ENCODE measurements at regions not wholly inside any gene's neighbourhood (a gene's known extent, or its start where the extent isn't known, plus 50 kb on each side); places are given as distances from the start of the nearest gene placed in this dataset.

DNA sequence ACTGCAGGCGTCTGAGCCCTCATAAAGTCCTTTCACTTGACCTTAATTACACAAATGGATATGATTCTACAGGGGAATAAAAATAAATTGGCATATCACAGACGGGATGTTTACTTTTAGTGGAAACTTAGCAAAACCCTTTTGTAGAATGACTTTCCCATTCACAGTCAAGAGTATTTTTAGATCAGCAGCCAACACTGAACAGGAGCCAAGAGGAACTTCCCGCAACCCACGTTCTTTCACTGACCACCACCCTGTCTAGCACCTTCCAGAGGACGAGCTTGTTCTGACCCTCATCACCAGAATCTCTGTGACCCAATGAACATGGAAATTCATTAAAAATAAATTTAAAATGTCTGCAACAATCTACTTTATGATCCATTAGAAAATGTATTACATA, 119.0 kb upstream of the SNTG2 start:
- DNase-seq (ENCODE audit: low read depth in 2 of 2): no peak
- no peak overlapping the region for H3K4me3 ChIP-seq (replicated peaks in 1 of 2; ENCODE audit: low read depth in 2 of 2, low read length in 2 of 2)
- TF ChIP-seq, protein P1, sequence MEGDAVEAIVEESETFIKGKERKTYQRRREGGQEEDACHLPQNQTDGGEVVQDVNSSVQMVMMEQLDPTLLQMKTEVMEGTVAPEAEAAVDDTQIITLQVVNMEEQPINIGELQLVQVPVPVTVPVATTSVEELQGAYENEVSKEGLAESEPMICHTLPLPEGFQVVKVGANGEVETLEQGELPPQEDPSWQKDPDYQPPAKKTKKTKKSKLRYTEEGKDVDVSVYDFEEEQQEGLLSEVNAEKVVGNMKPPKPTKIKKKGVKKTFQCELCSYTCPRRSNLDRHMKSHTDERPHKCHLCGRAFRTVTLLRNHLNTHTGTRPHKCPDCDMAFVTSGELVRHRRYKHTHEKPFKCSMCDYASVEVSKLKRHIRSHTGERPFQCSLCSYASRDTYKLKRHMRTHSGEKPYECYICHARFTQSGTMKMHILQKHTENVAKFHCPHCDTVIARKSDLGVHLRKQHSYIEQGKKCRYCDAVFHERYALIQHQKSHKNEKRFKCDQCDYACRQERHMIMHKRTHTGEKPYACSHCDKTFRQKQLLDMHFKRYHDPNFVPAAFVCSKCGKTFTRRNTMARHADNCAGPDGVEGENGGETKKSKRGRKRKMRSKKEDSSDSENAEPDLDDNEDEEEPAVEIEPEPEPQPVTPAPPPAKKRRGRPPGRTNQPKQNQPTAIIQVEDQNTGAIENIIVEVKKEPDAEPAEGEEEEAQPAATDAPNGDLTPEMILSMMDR (IDR thresholded peaks at IDR 0.05; ENCODE audit: low read depth, low read length): no peak

DNA sequence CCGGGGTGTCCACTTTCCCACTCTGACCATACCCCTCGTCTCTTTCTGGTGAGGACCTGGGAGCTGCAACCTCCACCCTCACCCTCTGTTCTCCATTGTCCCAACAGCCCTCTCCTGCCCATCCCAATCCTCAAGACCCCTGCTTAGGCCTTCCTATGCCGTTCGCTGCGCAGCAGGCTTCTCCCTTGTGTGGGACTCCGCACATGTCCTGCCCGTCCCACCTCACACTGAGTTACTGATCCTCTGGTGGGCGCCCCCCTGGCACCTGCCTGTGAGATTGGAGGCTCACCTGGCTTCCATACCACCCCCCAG, 119.5 kb upstream of the SNTG2 start:
- no peak overlapping the region for H3K4me3 ChIP-seq (replicated peaks in 1 of 2; ENCODE audit: low read depth in 2 of 2, low read length in 2 of 2)
- DNase-seq (ENCODE audit: low read depth in 2 of 2): no peak
- TF ChIP-seq, protein P1 (IDR thresholded peaks at IDR 0.05; ENCODE audit: low read depth, low read length): no peak

DNA sequence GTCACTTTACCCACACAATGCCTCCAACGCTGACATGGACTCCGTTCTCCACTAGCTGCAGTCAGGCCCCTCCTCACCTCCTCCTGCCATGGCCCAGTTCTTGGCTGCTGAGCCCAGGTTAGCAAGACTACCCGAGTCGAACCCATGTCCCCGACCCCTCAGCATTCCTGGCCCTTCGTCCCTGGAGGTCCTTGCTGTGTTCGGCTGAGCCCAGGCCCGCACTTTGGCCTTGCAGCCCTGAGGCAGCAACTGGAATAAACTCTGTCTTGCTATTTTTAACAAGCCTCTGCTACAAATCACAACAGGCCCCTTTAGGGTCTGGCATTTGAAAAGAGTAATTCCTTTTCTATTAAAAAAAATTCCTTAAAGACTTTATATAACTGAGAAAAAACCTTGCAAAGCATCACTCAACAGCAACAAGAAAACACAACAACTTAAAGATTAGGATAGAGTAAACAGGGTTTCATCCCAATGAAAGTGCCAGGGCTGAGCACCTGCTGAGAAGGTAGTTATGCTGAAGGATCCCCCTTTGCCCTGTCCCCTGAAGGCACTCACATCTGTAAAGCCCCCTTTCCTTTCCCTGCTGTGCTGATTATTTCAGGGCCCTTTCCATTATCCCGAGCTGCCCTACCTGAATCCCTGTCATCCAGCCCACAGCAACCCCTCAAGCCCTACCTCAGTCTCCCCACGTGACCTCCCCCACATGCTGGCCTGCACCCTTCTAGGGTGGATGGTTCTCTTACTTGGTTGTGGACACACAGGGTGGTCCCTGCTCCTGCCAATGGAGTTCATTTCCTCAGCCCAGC, 120.0 kb upstream of the SNTG2 start:
- DNase-seq (ENCODE audit: low read depth in 2 of 2): no peak
- TF ChIP-seq, protein P1 (IDR thresholded peaks at IDR 0.05; ENCODE audit: low read depth, low read length): no peak
- no peak overlapping the region for H3K4me3 ChIP-seq (replicated peaks in 1 of 2; ENCODE audit: low read depth in 2 of 2, low read length in 2 of 2)

DNA sequence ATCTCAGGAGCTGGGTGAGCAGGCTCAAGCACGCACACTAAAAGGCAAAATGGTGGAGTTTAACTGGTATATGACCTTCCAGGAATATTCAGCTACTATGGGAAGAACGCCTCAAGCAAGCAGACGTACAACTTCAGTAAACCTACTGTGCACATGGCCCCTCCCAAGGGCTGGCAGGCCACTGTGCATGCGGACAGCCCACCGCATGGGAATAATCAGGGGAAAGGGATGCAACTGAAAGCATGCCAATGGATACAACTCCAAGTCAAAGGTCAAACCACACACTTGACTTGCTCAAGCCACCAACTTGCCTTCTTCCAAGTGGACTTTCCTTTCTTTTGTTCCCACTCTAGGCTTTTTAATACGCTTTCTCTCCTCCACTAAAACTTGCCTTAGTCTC, 121.6 kb upstream of the SNTG2 start:
- H3K4me3 ChIP-seq (replicated peaks in 1 of 2; ENCODE audit: low read depth in 2 of 2, low read length in 2 of 2): no peak overlapping the region
- no peak for DNase-seq (ENCODE audit: low read depth in 2 of 2)
- TF ChIP-seq, protein P1 (IDR thresholded peaks at IDR 0.05; ENCODE audit: low read depth, low read length): no peak

DNA sequence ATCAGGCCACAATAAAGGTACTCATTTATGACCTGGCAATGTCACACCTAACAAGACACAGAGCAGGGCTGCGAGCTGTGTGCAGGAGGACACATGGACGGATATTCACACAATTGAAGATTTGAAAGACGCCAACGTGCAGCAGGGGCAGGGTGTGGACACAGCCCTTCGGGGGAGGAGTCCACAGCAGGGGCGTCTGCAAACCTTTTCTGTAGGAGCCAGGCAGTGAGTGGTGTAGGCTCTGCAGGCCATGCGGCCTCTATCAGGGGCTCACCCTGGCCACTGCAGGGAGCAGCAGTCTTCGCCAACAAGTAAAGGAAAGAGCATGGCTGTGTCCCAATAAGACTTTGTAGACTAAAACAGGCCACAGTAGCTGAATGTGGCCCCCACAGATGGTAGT, 125.7 kb upstream of the SNTG2 start:
- TF ChIP-seq, protein P1 (IDR thresholded peaks at IDR 0.05; ENCODE audit: low read depth, low read length): no peak
- no peak for DNase-seq (ENCODE audit: low read depth in 2 of 2)
- H3K4me3 ChIP-seq (replicated peaks in 1 of 2; ENCODE audit: low read depth in 2 of 2, low read length in 2 of 2): no peak overlapping the region

DNA sequence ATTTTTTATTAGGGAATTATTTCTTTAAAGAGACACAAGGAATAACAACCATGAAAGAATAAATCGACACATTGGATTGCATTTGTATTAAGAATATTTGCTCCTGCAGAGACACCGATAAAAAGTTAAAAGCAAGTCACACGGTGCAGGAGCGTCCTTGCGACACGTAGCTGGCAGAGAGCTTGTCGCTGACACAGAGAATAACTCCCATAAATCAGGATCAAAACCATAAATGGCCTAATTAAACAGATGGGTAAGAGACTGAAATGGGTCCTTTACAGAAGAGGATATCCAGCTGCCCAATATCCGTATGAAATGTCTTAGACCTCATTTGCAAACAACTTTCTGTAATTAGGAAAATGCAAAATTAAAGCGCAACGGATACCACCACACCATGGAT, 126.1 kb upstream of the SNTG2 start:
- DNase-seq (ENCODE audit: low read depth in 2 of 2): no peak
- H3K4me3 ChIP-seq (replicated peaks in 1 of 2; ENCODE audit: low read depth in 2 of 2, low read length in 2 of 2): no peak overlapping the region
- TF ChIP-seq, protein P1 (IDR thresholded peaks at IDR 0.05; ENCODE audit: low read depth, low read length): no peak

DNA sequence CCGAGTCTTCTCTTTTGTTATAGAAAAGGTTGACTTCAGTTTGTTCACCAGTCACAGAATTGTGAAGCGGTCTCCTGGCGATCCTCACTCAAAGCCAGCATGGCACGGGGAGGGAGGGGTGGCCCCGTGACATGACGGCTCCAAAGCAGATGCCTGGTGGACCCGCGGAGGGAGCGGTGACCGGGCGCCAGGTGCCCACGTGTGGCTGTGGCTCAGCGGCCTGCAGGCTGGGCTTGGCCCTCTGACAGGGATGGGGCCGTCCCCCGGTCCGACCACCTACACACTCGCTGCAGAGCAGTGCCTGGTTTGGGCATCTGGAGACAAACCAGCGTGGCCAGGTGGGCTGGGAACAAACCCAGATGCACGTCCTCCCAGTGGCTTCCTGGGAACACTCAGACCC, 129.1 kb upstream of the SNTG2 start:
- TF ChIP-seq, protein P1 (IDR thresholded peaks at IDR 0.05; ENCODE audit: low read depth, low read length): no peak
- no peak for DNase-seq (ENCODE audit: low read depth in 2 of 2)
- H3K4me3 ChIP-seq (replicated peaks in 1 of 2; ENCODE audit: low read depth in 2 of 2, low read length in 2 of 2): no peak overlapping the region

Measured in cardiac fibroblast (primary cell).